ENCODE measurements at regions not wholly inside any gene's neighbourhood (a gene's known extent, or its start where the extent isn't known, plus 50 kb on each side); places are given as distances from the start of the nearest gene placed in this dataset.

- TF ChIP-seq, protein P1, sequence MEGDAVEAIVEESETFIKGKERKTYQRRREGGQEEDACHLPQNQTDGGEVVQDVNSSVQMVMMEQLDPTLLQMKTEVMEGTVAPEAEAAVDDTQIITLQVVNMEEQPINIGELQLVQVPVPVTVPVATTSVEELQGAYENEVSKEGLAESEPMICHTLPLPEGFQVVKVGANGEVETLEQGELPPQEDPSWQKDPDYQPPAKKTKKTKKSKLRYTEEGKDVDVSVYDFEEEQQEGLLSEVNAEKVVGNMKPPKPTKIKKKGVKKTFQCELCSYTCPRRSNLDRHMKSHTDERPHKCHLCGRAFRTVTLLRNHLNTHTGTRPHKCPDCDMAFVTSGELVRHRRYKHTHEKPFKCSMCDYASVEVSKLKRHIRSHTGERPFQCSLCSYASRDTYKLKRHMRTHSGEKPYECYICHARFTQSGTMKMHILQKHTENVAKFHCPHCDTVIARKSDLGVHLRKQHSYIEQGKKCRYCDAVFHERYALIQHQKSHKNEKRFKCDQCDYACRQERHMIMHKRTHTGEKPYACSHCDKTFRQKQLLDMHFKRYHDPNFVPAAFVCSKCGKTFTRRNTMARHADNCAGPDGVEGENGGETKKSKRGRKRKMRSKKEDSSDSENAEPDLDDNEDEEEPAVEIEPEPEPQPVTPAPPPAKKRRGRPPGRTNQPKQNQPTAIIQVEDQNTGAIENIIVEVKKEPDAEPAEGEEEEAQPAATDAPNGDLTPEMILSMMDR (conservative IDR thresholded peaks at IDR 0.05; ENCODE audit: low read length), result no peak
- no peak for TF ChIP-seq EZH2phosphoT487 (IDR thresholded peaks at IDR 0.05; ENCODE audit: borderline replicate concordance)
Measured at GRCh38 chr7:46155367-46155766, 234.3 kb upstream of the IGFBP3 start.
